Mammary epithelial cell (primary cell): ENCODE measurements at regions not wholly inside any gene's neighbourhood (a gene's known extent, or its start where the extent isn't known, plus 50 kb on each side); places are given as distances from the start of the nearest gene placed in this dataset.

Experiments used
- CTCF ChIP-seq, 2 donors: IDR thresholded peaks in 1 of 2; conservative IDR thresholded peaks in 1 of 2; 2 replicates each; pipeline ENCODE4 v1.5.1; 2011 to 2012; ENCODE audit warnings: inconsistent platforms in 2 of 2, low read length in 2 of 2, mild to moderate bottlenecking in 2 of 2, control low read depth in 1 of 2, low read depth in 1 of 2; ENCODE audit not compliant: insufficient read depth in 1 of 2; ENCODE audit errors: extremely low read depth in 1 of 2
- EZH2 ChIP-seq: IDR thresholded peaks from 2 replicates; pipeline ENCODE4 v1.6.1; 2012; ENCODE audit warnings: low read length, inconsistent platforms, borderline replicate concordance

- TF ChIP-seq CTCF (conservative IDR thresholded peaks at IDR 0.05 in 1 of 2, IDR thresholded peaks at IDR 0.05 in 1 of 2; ENCODE audit: extremely low read depth in 1 of 2, insufficient read depth in 1 of 2, low read depth in 1 of 2, low read length in 2 of 2) (no peak), EZH2 (no peak)
These were observed 85.7 kb upstream of the RBBP8 start for GRCh38 chr18:22847392-22847791.
